GM12892 (cell line): ENCODE measurements at regions not wholly inside any gene's neighbourhood (a gene's known extent, or its start where the extent isn't known, plus 50 kb on each side); places are given as distances from the start of the nearest gene placed in this dataset.
"Not testable (repeated sequence)": the region's sequence is repeated elsewhere in the genome, so short reads cannot be mapped to it uniquely, and the experiment has no call there.

Experiments used
- DNase-seq: peaks from one replicate; pipeline ENCODE4 v3.0.0; 2011; ENCODE audit not compliant: insufficient read length
- FAIRE-seq: peaks from 2 replicates; lab custom pipeline; 2011; peaks lifted over from hg19 to GRCh38; lab: Jason Lieb, UNC
- POLR2A ChIP-seq: IDR thresholded peaks from 2 replicates; pipeline ENCODE4 v1.6.1; 2011; ENCODE audit warnings: low read depth, low read length, control low read depth
- POLR2AphosphoS5 ChIP-seq: IDR thresholded peaks from 2 replicates; pipeline ENCODE4 v1.6.1; 2011; ENCODE audit warnings: low read depth, low read length, control low read depth
- TAF1 ChIP-seq: IDR thresholded peaks from 2 replicates; pipeline ENCODE4 v1.6.1; 2011; ENCODE audit warnings: low read depth, mild to moderate bottlenecking, control low read depth, low read length, borderline replicate concordance

DNA sequence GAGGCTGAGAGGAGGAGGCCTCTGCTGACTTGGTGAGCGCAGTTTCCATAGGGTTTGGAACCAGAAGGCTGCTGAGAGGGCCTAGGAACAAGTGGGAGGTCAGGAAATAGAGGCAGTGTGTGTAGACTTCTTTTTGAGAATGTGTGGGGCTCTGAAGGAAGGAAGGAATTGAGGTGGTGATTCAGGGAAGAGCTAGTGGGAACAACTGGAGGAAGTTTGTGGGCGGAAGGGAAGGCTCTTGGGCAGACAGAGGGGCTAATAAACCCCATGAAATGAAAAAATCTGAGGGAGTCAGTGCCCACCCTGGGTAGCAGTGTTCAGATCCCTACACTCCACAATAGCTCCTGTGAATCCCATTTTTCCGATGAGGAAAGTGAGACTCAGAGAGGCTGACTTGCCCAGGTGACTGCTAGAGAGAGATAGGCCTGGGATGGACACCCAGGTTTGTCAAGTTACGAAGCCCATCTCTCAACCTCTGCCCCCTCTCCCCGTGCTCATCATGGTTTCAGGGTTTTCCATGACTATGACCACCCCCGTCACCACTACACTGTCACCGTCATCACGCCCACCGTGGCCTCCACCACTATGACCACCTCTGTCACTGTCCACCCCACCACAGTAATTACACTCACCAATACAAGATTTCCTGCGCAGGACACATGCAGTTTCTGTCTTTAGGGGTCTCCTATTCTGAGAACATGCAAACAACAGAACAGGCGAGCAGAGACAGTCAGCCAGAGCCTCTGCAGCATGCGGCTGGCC is 106.4 kb downstream of the MRPL14 start:
- no peak for TF ChIP-seq POLR2AphosphoS5
- TF ChIP-seq TAF1 = no peak
- TF ChIP-seq POLR2A = no peak
- FAIRE-seq = no peak
- no peak for DNase-seq

- TF ChIP-seq POLR2AphosphoS5 = no peak
- TF ChIP-seq TAF1 = no peak
- no peak for TF ChIP-seq POLR2A
- no peak for FAIRE-seq
- no peak for DNase-seq
Observed at GRCh38 chr6:44020148-44020547, 107.1 kb downstream of the MRPL14 start.

- not testable (repeated sequence) for DNase-seq, FAIRE-seq
Observed at GRCh38 chr6:44017307-44017706, 109.9 kb downstream of the MRPL14 start.

- no peak for TF ChIP-seq TAF1
- no peak for TF ChIP-seq POLR2A
- no peak for TF ChIP-seq POLR2AphosphoS5
- DNase-seq (no peak), FAIRE-seq (no peak)
Observed at GRCh38 chr6:44016131-44016870, 111.0 kb downstream of the MRPL14 start.

- no peak for FAIRE-seq
Observed at GRCh38 chr6:44012078-44012493, 115.2 kb downstream of the MRPL14 start.

GRCh38 chr6:44011350-44011920 is 115.8 kb downstream of the MRPL14 start:
- FAIRE-seq (no peak), DNase-seq (no peak)
- TF ChIP-seq TAF1 (no peak), POLR2A (no peak), POLR2AphosphoS5 (no peak)

More at GRCh38 chr6:44012078-44012493, 115.2 kb downstream of the MRPL14 start:
- TF ChIP-seq TAF1 (no peak), POLR2A (no peak), POLR2AphosphoS5 (no peak)
- no peak for DNase-seq

DNA sequence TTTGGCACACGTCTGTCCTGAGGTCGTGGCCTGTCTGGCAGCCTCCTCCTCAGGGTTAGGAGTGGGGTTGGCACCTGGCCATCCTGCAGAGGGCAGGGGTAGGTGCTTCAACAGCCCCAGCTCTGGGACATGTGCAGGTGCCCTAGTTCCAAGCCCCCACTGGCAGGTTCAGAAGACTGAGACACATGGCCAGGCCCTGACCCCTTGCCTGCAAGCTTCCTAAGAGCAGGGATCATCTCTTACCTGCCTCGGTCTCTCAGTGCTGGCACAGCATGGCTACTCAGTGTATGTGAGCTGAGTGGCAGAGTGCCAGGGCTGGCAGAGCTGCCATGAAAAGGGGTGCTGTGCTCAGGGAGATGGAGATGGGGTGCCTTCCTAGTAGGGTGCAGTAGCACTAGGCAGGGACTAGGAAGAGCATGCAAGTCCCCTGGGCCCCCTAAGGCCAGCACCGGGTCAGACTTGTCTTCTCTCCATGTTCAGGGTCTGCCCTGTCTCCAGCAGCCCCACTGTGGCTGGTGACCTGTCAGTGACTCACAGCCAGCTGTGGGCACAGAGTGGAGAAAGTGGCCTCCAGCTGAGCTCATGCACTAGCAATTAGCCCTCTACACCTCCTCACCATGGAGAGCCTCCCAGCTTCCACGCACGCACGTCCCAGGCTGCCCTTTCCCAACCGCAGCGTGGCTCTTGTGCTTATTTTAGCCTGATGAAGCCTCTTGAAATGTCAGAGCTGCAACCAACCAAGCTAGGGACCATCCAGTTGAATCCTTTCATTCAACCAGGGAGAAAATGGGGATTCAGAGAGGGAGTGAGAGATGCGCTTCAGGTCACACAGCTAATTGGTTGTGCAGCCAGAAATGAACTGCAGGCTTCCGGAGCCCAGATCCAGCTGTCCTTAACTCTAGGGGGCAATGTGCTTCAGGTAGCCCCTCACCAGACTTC is 116.6 kb downstream of the MRPL14 start:
- no peak for FAIRE-seq
- no peak for DNase-seq
- no peak for TF ChIP-seq POLR2AphosphoS5
- no peak for TF ChIP-seq TAF1
- TF ChIP-seq POLR2A = no peak

GRCh38 chr6:44009425-44010321 is 117.6 kb downstream of the MRPL14 start:
- FAIRE-seq = no peak

DNA sequence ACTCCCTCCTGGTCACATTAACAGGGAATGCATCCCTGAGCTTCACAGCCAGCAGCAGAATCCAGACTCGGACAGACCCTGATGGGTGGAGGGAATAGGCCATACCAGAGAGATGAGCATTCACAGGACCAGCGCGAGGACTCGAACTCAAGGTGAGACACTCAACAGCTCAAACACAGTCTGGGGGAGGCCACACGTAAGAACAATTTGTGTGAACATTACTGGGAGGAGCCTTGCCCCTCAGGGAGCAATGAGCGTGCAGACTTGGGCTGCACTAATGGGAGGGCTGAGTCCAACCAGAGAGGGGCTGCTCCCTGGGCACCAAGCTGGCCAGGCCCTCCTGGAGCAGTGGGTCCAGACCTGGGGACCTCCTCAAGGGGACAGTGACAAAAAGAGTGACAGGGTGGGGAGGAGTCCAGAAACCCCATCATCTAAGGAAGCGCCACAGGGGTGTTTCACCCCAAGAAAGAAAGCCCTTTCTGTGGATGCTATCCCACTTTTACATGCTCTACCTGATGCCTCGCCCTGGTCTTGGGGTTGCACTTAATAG is 118.4 kb downstream of the MRPL14 start:
- no peak for DNase-seq
- FAIRE-seq = no peak
- no peak for TF ChIP-seq POLR2A
- TF ChIP-seq POLR2AphosphoS5 = no peak
- TF ChIP-seq TAF1 = no peak

More at GRCh38 chr6:44009425-44010321, 117.6 kb downstream of the MRPL14 start:
- TF ChIP-seq POLR2AphosphoS5 (no peak), TAF1 (no peak), POLR2A (no peak)
- no peak for DNase-seq
